ENCODE measurements at regions not wholly inside any gene's neighbourhood (a gene's known extent, or its start where the extent isn't known, plus 50 kb on each side); places are given as distances from the start of the nearest gene placed in this dataset.

GRCh38 chr15:23753248-23753647, 66.1 kb upstream of the NDN start:
- TF ChIP-seq, protein P1, sequence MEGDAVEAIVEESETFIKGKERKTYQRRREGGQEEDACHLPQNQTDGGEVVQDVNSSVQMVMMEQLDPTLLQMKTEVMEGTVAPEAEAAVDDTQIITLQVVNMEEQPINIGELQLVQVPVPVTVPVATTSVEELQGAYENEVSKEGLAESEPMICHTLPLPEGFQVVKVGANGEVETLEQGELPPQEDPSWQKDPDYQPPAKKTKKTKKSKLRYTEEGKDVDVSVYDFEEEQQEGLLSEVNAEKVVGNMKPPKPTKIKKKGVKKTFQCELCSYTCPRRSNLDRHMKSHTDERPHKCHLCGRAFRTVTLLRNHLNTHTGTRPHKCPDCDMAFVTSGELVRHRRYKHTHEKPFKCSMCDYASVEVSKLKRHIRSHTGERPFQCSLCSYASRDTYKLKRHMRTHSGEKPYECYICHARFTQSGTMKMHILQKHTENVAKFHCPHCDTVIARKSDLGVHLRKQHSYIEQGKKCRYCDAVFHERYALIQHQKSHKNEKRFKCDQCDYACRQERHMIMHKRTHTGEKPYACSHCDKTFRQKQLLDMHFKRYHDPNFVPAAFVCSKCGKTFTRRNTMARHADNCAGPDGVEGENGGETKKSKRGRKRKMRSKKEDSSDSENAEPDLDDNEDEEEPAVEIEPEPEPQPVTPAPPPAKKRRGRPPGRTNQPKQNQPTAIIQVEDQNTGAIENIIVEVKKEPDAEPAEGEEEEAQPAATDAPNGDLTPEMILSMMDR (IDR thresholded peaks at IDR 0.05; ENCODE audit: low read depth, low read length), result no peak
- TF ChIP-seq EZH2phosphoT487 (IDR thresholded peaks at IDR 0.05; ENCODE audit: low read depth), result no peak
